Gastroesophageal sphincter (tissue), 3 donors: ENCODE measurements at regions not wholly inside any gene's neighbourhood (a gene's known extent, or its start where the extent isn't known, plus 50 kb on each side); places are given as distances from the start of the nearest gene placed in this dataset.

Experiments used
- CTCF ChIP-seq, 4 experiments: fragments of 200-600 bp in 2 of 4; fragments of 450-650 bp in 2 of 4; sonication (generic) in 1 of 4; IDR thresholded peaks; one replicate each; pipeline ENCODE4 v1.5.1; 2017 to 2019; ENCODE audit warnings: antibody characterized with exemption in 4 of 4, mild to moderate bottlenecking in 2 of 4, moderate library complexity in 2 of 4
- POLR2AphosphoS5 ChIP-seq: sonication (generic); formaldehyde crosslinking; IDR thresholded peaks from one replicate; pipeline ENCODE4 v1.6.1; 2017; ENCODE audit warnings: antibody characterized with exemption

GRCh38 chr4:151967074-151967473, 206.3 kb upstream of the GATB start:
- TF ChIP-seq CTCF (IDR thresholded peaks at IDR 0.05), result no peak
- TF ChIP-seq POLR2AphosphoS5, result no peak
